Kidney capillary endothelial cell (primary cell): ENCODE measurements at regions not wholly inside any gene's neighbourhood (a gene's known extent, or its start where the extent isn't known, plus 50 kb on each side); places are given as distances from the start of the nearest gene placed in this dataset.
"Not testable (repeated sequence)": the region's sequence is repeated elsewhere in the genome, so short reads cannot be mapped to it uniquely, and the experiment has no call there.

Experiments
- DNase-seq: peaks from one replicate; pipeline ENCODE4 v3.0.0-alpha.2; 2018; ENCODE audit warnings: low spot score

GRCh38 chrX:144197057-144197456 lies 313.2 kb downstream of the UBE2NL start:
- not testable (repeated sequence) for DNase-seq

GRCh38 chrX:144202726-144203125 lies 318.9 kb downstream of the UBE2NL start:
- DNase-seq: not testable (repeated sequence)

DNA sequence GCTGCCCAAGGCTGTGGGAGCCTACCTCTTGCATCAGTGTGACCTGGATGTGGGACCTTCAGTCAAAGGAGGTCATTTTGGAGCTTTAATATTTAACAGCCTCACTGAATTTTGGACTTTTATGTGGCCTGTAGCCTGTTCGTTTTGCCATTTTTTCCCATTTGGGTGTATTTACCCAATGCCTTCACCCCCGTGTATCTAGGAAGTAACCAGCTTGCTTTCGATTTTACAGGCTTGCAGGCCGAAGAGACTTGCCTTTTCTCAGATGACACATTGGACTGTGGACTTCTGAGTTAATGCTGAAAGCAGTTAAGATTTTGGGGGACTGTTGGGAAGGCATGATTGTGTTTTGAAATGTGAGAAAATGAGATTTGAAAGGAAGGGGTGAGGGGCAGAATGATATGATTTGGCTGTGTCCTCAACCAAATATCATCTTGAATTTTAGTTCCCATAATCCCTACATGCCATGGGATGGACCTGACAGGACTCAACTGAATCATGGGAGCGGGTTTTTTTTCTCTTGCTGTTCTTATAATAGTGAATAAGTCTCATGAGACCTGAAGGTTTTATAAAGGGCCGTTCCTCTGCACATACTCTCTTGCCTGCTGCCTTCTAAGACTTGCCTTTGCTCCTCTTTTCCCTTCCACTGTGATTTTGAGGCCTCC lies 324.6 kb downstream of the UBE2NL start:
- DNase-seq: not testable (repeated sequence)

DNA sequence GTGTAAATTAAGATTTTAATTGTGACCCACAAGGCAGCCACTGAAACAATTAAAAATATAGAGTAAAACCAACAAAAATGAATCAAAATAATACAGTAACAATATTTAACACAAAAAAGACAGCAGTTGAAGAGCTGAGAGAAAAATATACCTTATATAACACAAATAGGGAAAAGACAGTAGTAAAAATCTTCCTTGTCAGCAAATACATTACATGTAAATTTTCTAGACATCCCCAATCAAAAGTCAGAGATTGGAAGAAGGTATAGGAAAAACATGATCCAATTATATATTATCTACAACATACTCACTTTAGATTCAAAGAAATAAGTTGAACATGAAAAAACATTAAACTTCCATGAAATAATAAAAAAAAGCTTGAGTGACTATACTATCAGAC lies 330.8 kb downstream of the UBE2NL start:
- DNase-seq: no peak

- no peak for DNase-seq
Measured at GRCh38 chrX:144219035-144219434, 335.2 kb downstream of the UBE2NL start.

- not testable (repeated sequence) for DNase-seq
Measured at GRCh38 chrX:144231116-144231785, 347.4 kb downstream of the UBE2NL start.

DNA sequence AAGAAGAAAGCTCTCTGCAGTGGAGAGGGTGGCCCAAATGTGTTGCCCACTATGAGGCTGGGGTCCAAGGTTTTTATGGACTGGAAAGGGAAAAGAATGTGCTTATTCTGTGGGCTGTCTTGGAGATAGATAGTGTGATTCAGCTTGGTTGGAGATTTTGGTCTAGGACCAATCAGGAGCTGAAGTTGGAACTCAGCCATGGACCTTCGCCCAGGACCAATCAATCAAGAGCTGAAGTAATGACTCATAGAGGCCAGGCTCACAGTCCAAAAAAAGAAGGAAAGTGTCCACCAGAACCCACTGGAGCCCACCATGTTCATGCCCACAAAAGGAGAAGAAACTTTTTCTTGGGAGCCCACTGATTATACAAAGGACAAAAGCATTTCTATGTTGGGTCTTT lies 369.5 kb downstream of the UBE2NL start:
- DNase-seq: no peak

DNA sequence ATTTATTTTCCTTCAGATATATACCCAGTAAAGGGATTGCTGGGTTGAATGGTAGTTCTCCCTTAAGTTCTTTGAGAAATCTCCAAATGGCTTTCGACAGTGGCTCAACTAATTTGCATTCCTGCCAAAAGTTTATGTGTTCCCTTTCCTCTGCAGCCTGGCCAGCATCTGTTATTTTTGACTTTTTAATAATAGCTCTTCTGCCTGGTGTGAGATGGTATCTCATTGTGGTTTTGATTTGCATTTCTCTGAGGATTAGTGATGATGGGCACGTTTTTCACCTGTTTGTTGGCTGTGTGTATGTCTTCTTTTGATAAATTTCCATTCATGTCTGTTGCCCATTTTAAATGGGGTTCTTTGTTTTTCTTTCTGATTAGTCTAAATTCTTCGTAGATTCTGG lies 375.2 kb downstream of the UBE2NL start:
- DNase-seq: no peak

GRCh38 chrX:144265641-144266040 lies 381.8 kb downstream of the UBE2NL start:
- no peak for DNase-seq

DNA sequence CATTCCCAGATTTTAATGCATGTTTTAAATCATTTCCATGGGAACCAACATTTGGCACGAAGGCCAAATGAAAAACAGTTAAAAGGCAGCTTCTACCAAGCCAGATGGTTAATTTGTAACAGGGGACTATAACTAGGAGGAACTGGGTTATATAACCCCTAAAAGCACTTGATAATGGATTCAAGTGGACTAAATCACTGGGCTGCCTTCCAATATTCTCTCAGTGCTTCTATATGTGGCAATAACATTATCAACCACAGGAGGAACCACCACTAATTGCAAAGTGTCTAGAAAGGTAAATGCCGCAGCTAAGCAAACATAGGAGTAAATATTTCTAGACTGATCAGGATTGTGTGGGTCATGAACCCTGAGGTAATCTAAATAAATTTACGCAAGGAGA lies 391.5 kb downstream of the UBE2NL start:
- DNase-seq: no peak

DNA sequence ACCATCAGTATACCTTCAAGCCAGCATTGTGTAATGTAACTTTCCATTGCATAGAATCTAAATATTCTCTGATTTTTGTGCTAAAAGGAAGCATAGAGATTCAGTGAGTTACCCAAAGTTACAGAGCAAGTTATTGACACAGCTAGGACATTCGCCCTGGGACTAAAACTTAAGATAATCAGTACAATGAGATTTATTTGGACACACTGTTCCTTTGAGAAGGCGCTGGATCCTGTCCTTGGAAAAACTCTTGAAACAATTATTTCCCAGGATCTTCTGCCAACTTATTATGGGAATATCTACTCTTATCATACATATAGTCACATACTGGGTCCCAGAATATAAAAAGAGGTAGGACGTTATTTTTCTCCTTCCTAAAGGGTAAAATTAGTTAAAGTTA lies 392.0 kb downstream of the UBE2NL start:
- no peak for DNase-seq

DNA sequence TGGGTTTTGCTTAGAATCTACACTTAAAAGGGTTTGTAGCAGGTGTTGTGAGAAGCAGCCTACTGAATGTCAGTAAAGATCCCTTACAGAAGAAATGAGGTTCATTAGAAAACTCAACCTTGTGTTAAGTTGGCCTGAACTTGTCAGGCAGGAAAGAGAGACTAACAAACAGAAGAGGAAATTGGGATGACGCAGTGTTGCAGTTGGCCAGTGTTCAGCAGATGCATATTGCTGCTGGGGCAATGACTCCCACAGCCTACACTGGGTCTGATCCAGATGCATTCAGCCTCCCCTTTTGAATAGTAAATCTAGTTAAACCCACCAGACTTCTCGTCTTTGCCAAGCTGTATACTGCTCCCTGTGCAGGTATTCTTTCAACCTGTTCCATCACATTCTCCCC lies 409.4 kb downstream of the UBE2NL start:
- DNase-seq: no peak

- DNase-seq: no peak
Measured at GRCh38 chrX:144295921-144296320, 412.1 kb downstream of the UBE2NL start.

- no peak for DNase-seq
Measured at GRCh38 chrX:144297221-144297620, 413.4 kb downstream of the UBE2NL start.

- no peak for DNase-seq
Measured at GRCh38 chrX:144327495-144327894, 443.6 kb downstream of the UBE2NL start.

DNA sequence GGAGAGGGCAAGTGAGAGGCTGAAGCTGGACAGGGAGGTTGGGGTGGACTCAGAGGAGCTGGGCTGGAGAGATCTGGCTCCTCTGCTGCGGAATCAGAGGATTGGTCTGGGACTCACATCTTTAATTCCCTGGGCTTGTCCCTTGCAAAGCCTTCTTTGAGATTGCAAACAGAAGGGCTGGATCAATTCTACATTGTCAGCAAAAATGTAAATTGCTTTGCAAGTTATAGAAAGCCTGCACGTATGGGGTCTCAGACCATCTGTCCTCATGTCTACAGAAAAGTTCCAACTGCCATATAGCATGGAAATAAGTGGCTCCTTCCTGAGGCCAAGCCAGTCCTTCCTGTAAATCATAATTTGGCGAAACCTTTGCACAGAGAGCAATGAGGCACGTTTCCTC lies 449.6 kb downstream of the UBE2NL start:
- DNase-seq: no peak

- no peak for DNase-seq
Measured at GRCh38 chrX:144334577-144334976, 450.7 kb downstream of the UBE2NL start.

- DNase-seq: no peak
Measured at GRCh38 chrX:144335402-144335801, 451.5 kb downstream of the UBE2NL start.

GRCh38 chrX:144379156-144379555 lies 495.3 kb downstream of the UBE2NL start:
- no peak for DNase-seq

DNA sequence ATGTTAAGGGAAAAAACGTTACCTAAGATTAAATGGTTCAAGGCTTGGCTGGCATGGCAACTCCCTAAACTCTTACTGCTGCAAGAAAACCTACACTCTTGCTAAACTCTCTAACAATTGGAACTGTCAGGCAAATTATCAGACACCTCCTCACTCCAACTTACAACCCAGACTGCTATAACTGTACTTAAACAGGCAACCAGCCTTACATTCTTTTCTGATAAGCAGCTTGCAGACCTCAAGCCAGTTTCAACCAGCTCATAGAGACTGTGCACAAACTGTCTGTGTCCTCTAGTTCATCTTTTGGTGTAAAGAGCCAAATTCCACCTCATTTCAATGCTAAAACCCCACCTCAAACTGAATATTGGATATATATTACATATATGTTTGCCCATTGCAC lies 504.9 kb downstream of the UBE2NL start:
- no peak for DNase-seq
